H7 (cell line): ENCODE measurements at regions not wholly inside any gene's neighbourhood (a gene's known extent, or its start where the extent isn't known, plus 50 kb on each side); places are given as distances from the start of the nearest gene placed in this dataset.
A peak's percentile ranks its signal among the peaks of the same experiment; 100 is the strongest.

Source experiments
- DNase-seq: peaks from one replicate; pipeline ENCODE4 v3.0.0; 2012
- H3K27me3 ChIP-seq: 2 replicates; pipeline ENCODE4 v1.6.0; 2011; ENCODE audit warnings: mild to moderate bottlenecking, low read length; ENCODE audit not compliant: control insufficient read depth, insufficient read depth
- H3K36me3 ChIP-seq: replicated peaks from 2 replicates; pipeline ENCODE4 v1.5.1; 2011; ENCODE audit warnings: low read length; ENCODE audit not compliant: control insufficient read depth, insufficient read depth
- H3K4me3 ChIP-seq: 2 replicates; pipeline ENCODE4 v1.5.1; 2011; ENCODE audit warnings: low read depth, mild to moderate bottlenecking, control low read depth, low read length, moderate library complexity; ENCODE audit not compliant: insufficient read depth

DNA sequence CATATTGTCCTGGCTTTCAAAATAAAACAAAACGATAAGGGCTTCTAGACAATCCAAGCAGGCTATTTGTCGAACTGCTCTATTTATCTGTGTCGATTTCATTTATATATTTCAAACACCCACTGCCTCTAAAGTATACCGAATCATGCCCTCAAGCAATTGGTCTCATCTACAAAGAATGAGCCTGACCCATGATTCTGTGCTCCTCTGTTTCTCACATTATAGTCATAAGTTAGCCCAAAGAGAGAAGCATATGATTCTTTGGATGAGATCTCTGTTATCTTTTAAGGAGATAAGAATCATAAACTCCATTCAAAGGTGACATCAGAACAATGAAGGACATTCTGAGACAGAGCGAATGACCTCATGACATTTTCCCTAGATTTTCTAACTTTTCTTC is 191.1 kb downstream of the MAP2K6 start:
- DNase-seq, result no peak
- Histone ChIP-seq H3K36me3 (no peaks in the 10 kb centered on the region), H3K4me3 (no peak overlapping the region), H3K27me3 (no peaks in the 10 kb centered on the region)

DNA sequence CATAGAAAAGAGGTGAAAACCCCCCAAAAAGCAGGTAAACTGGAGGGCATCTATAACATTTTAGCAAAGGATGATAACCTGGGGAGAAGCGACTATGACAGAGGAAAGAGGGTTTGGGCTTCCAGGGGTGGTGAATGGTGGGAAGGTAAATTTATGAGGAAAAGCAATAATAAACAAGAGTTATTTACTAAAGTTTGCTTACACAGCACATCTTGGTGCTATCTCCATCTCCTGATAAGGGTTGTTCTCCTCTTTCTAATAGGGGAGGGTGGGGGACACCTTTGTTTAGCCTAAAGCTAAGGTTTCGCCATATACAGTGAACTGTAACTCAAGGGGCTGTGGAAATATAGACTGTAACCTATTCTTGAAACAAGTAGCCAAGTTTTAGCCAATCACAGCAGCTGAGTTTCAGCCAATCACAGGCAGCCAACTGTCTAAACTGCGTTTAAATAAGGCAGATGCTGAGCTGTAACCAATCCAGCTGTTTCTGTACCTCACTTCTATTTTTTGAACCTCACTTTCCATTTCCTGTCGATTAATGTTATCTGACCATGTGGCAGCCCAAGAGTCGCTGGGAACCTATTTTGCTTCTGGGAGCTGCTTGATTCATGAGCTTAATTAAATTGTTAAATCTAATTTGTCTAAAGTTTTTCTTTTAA is 191.8 kb downstream of the MAP2K6 start:
- H3K27me3 ChIP-seq, result no peaks in the 10 kb centered on the region
- DNase-seq, result no peak
- no peaks in the 10 kb centered on the region for H3K36me3 ChIP-seq
- H3K4me3 ChIP-seq, result no peak overlapping the region

DNA sequence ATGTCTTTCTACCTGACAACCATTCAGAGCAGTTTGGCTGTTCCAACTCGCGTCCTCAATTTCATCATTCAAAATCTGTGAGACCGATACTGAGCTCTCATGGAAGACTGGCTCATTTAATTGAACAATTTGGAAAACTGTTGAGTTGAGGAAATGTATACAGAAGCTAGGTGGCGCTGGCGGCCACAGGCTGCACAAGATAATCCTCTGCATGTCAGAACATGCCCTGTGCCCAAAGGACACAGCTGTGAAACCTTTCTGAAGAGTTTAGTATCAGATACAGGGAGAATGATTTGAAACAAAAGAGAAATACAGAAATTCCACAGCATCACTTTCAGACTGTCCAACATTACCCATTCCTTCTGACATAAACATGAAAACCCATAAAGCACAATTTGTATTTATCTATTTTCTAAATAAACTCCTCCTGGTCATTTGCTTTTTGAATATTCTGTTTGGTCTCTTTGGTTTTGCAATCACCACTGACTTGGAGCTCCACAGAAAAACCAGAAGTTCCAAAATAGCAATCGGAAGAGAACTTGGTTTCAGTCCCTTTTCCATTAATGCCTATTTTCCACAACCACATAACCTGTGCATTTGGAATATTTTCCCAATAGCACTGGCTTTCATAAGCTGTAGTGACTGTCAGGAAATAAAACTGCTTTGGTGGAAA is 192.8 kb downstream of the MAP2K6 start:
- DNase-seq, result peak; percentile 57
- Histone ChIP-seq H3K36me3 (no peaks in the 10 kb centered on the region), H3K4me3 (no peak overlapping the region), H3K27me3 (no peaks in the 10 kb centered on the region)

DNA sequence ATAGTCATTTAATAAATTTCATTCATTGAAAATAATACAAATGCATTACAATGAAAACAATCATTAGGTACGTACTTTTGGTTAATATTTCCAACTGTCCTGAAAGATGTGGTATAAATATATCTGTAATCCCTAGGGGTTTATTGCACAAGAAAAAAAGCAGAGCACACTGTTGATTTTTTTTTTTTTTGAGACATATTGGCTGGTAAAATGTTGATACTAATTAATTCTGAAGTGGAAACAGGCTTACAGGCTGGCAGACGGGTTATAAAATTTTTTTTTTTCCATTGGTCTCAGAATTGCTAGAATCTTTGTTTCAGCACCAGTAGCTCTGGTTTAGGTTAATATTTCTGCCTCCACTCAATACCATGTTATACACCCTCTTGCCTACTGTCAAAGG is 193.6 kb downstream of the MAP2K6 start:
- Histone ChIP-seq H3K27me3 (no peaks in the 10 kb centered on the region), H3K36me3 (no peaks in the 10 kb centered on the region), H3K4me3 (no peak overlapping the region)
- DNase-seq, result no peak

DNA sequence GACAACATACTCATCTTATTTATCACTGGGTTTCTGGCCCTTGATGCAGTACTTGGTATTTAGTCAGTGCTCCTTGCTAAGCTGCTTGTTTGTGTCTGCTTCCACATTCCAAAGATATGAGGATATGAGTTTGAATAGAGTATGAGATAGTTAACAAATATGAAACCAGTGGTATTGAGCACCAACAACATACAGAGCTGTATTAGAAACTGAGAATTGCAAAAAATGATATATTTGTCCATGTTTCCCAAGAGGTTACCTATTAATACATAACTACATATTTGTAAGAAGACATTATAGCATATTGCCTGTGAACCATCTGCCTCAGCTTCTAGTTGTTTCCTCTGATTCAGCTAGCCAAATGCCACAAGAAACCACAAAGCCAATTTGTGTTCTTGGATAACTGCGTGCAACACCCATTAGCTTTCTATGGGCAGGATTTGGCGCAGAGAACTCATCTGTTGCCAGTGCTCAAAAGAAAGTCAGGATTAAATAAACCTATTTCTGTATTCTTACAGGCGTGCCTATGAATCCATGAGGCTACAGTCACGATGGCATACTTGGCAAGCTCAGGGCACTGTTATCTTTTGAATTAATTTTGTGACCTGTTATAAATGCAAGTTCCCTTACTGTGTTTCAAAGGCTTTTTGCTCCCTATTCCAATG is 194.4 kb downstream of the MAP2K6 start:
- DNase-seq, result no peak
- H3K4me3 ChIP-seq, result no peak overlapping the region
- no peaks in the 10 kb centered on the region for H3K27me3 ChIP-seq
- H3K36me3 ChIP-seq, result no peaks in the 10 kb centered on the region

DNA sequence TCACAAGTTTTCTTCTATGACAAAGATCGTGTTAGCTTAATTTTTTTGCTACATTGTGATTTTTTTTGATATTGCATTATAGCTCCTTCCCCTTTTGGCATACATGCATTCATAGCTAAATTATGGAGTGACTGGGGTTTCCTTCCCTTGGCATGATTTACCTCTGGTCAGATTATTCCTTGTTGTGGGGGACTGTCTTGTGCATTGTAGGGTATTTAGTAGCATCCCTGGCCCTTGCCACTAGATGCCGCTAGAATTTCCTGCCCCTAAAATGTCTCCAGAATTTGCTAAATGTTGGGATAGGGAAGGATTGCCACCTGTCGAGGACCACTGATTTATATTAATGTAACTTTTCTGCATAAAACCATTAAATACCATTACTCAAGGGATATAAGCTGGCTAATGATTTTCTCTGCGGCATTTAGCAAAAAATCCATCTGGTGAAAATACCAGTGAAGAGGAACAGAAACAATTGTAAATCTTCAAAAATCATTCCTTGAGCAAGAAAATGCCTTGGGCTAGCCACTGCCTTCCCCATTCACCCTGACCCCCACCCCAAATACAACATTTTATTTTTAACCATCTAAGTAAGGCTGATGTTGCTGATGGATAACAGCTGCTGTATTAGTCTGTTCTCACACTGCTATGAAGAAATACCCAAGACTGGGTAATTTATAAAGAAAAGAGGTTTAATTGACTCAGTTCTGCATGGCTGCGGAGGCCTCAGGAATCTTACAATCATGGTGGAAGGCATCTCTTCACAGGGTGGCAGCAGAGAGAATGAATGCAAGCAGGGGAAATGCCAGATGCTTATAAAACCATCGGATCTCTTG is 195.2 kb downstream of the MAP2K6 start:
- peak; percentile 32 for DNase-seq
- Histone ChIP-seq H3K4me3 (no peak overlapping the region), H3K36me3 (no peaks in the 10 kb centered on the region), H3K27me3 (no peaks in the 10 kb centered on the region)

DNA sequence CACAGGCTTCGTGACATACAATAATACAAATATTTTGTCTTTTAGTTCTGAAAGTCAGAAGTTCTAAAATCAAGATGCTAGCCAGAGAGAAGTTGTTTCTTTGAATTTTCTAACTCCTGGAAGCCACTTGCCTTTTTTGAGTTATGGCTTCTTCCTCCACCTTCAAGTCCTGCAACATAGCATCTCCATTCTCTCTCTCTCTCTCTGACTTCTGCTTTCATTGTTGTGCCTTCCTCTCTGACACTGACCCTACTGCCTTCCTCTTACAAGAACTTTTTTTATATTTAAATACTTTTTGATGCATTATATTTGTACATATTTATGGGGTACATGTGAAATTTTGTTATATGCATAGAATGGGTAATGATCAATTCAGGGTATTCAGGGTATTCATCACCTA is 205.9 kb downstream of the MAP2K6 start:
- Histone ChIP-seq H3K4me3 (no peak overlapping the region), H3K36me3 (no peaks in the 10 kb centered on the region), H3K27me3 (no peaks in the 10 kb centered on the region)
- no peak for DNase-seq

DNA sequence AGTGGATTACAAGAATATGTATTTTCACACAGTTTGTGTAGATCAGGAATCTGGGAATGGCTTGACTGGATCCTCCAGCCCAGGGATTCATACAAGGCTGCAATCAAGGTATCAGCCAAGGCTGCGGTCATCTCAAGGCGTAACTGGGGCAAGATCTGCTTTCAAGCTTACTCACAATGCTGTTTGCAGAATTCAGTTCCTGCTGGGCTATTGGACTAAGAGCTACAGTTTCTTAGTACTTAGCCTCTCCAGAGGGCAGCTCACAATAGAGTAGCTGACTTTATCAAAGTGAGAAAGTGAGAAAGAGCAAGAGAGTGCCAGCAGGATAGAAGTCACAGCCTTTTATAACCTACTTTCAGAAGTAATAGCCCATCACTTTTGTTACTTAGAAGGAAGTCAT is 211.0 kb downstream of the MAP2K6 start:
- Histone ChIP-seq H3K4me3 (no peak overlapping the region), H3K36me3 (no peaks in the 10 kb centered on the region), H3K27me3 (no peaks in the 10 kb centered on the region)
- DNase-seq, result no peak

DNA sequence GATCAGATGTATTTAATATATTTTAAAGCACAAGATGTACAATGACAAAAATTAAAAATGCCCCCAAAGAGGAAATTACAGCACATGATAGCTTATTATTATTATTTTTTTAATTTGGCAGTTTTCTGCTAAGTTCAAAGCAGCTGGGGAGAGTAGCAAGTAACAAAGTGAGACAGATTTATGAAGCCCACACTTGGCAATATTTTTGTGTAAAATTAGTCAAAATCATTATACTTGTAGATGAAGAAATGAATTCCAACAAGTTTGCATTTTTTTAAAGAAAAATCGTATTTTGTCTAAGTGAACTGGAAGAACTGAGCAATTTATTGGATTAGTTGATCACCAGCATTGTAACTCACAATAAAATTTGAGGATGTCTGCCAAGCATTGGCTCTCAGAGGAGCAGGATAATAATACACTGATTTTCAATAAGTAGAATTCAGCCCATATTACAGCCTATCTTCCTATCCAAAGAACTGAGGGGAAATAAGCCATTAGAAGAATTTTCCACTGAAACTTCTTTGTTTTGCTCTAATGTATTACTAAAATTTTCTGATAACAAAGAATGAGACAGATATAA is 215.6 kb downstream of the MAP2K6 start:
- DNase-seq, result no peak
- H3K4me3 ChIP-seq, result no peak overlapping the region
- H3K36me3 ChIP-seq, result no peaks in the 10 kb centered on the region
- no peaks in the 10 kb centered on the region for H3K27me3 ChIP-seq

DNA sequence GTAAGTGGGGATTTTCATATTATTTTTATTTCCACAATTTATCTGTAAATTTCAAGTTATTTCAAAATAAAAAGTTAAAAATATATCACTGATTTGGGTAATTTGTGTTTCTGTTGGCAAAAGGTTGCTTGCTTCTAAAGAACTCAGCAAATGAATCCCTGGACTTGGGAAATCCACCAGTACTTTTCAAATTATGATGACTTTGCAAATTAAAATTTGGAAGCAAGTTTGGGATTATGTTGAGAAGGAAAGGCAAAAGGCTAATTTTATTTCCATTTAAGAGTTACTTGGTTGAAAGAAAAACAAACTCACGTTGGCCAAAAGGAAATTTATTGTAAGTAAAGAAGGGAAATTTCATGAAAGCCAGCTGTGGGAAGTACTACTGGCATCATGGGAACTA is 220.3 kb downstream of the MAP2K6 start:
- Histone ChIP-seq H3K36me3 (no peaks in the 10 kb centered on the region), H3K4me3 (no peak overlapping the region)

DNA sequence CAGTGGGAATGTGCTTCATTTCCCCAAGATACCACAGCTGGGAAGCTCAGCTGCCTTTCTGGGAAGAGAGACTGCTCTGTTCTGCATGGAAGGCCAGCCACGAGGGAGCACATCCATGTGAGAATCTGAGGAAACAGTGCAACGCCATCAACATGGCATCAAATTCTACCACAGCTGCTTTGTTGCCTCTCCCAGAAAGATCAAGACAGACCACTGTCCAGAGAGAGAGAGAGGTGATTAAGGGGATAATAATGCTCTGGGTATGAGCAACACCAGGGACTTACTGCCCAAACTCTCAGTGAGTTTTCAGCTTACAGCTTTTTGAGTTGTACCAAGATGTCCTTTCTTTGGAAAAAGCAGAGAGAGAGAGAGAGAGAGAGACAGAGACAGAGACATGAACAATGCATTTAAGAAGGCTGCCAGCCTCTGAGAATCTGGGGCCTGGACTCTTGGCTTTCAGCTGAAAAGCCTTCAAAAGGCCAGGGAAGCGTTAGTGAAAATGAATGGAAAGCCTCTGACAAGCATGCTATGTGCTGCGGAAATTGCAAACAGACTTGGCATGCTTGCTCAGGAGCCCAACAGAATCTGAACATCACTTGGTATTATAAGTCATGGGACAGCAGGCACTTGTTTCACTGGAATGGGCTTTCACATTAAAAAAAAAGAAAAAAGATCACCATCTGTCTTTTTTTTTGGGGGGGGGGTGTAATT is 223.1 kb downstream of the MAP2K6 start:
- Histone ChIP-seq H3K36me3 (no peaks in the 10 kb centered on the region), H3K27me3 (no peaks in the 10 kb centered on the region), H3K4me3 (no peak overlapping the region)
- no peak for DNase-seq

More for the DNA sequence above, 220.3 kb downstream of the MAP2K6 start:
- no peaks in the 10 kb centered on the region for H3K27me3 ChIP-seq
- no peak for DNase-seq

DNA sequence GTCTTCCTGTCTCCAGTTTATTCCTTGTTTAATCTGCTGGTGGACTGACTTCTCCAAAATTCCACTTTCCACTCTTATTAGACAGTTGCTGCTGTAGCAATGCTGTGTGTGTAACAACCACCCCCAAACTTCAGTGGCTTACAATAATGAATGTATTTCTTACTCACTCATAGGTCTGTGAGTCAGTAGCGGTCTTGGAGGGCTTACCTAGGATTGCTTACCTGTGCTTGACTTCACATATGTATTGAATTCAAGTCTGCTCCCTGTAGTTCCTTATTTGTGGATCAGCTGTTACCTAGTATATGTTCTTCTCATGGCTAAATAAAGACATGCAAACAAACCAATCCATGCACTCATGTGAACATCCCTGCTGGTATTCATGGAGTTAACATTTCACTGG is 224.6 kb downstream of the MAP2K6 start:
- Histone ChIP-seq H3K36me3 (no peaks in the 10 kb centered on the region), H3K4me3 (no peak overlapping the region), H3K27me3 (no peaks in the 10 kb centered on the region)
- DNase-seq, result no peak

DNA sequence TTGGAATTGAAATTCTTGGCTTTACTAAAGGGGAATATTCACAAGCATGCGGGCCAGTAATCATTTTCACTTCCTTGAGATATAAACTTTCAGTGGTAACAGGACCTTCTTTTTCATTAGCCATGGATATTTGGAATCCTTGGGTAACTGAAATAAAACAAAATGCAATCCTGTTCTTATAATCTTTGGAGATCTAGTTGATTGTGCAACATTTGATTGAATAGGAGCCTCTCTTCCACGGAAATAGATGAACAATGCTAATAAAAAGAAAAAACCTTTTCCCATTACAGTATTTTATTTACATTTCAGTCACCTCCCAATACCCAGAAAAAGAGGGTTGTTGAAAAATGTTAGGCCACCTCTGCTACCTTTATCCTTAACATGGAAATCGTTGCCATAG is 225.6 kb downstream of the MAP2K6 start:
- Histone ChIP-seq H3K4me3 (no peak overlapping the region), H3K27me3 (no peaks in the 10 kb centered on the region)
- no peak for DNase-seq

DNA sequence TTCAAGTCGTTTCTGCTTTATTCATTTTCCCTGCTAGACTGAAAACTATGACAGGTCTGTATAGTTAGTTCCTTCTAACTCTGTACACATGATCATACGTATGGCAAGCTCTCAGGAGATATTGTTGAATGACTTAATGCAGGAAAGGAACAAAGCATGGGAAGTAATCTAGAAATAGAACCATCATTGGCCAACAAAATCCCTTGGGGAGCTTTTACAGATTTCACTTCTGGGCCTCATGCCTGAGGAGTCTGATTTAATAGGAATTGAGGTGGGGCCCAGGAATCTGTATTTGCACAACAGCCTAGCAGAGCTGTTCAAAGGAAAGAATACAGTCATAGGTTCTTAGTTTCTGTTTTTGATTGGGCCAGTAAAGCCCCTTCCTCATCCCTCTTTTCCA is 229.2 kb downstream of the MAP2K6 start:
- Histone ChIP-seq H3K27me3 (no peaks in the 10 kb centered on the region), H3K36me3 (no peaks in the 10 kb centered on the region), H3K4me3 (no peak overlapping the region)
- no peak for DNase-seq

More for the DNA sequence above, 225.6 kb downstream of the MAP2K6 start:
- no peaks in the 10 kb centered on the region for H3K36me3 ChIP-seq
